GM12865 (cell line): ENCODE measurements at regions not wholly inside any gene's neighbourhood (a gene's known extent, or its start where the extent isn't known, plus 50 kb on each side); places are given as distances from the start of the nearest gene placed in this dataset.

Experiments used
- DNase-seq: peaks from one replicate; pipeline ENCODE4 v3.0.0; 2010; ENCODE audit warnings: low read depth
- H3K4me3 ChIP-seq: 2 replicates; pipeline ENCODE4 v1.5.1; 2011; ENCODE audit warnings: mild to moderate bottlenecking, low read depth, low read length, control low read depth
- CTCF ChIP-seq: IDR thresholded peaks from 2 replicates; pipeline ENCODE4 v1.5.1; 2011; ENCODE audit warnings: low read length, control low read depth, low read depth, inconsistent platforms; ENCODE audit not compliant: insufficient read depth; ENCODE audit errors: missing control alignments

DNA sequence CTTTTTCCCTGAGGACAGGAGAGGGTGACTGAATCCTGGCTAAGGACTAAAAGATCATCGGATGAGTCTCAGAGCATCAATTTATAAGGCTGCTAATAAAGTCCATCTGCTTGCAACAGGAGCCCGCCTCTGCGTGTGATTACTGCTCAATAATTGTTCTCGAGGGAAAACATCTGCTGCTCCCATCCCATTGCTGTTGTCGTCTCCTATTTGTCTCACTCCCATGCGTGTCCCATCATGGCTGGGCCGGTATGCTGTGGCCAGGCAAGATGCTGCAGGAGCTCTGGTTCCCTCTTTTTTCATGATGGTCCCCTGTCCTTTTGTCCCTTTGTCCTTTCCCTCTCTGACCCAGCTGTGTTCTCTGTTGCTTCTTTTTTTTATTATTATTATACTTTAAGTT lies 121.2 kb downstream of the SPATA19 start:
- no peak for DNase-seq
- TF ChIP-seq CTCF: no peak
- H3K4me3 ChIP-seq: no peak overlapping the region

DNA sequence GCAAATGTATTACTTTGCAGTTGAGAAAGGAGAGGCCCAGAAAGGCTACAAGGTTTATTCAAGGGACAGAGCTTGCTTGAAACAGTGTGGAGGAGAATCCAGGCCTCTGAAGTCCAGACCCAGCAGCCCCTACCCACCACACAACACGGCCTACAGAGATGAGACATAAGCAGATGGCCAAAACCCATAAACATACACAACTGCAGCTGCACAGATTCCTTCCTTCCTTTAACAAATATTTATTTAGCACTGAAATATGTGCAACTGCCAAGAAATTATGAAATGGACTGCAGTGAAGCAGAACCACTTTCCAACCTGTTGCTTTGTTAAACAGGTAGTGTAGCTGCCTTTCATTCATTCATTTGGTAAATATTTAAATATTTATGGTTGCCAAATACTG lies 122.3 kb downstream of the SPATA19 start:
- no peak for DNase-seq
- no peak for TF ChIP-seq CTCF
- H3K4me3 ChIP-seq: no peak overlapping the region

- TF ChIP-seq CTCF: no peak
- no peak for DNase-seq
- H3K4me3 ChIP-seq: no peak overlapping the region
These were observed 124.4 kb downstream of the SPATA19 start for GRCh38 chr11:133720951-133721350.

GRCh38 chr11:133719532-133720235 lies 125.6 kb downstream of the SPATA19 start:
- no peak for DNase-seq
- TF ChIP-seq CTCF: no peak
- no peak overlapping the region for H3K4me3 ChIP-seq

- no peak for DNase-seq
- H3K4me3 ChIP-seq: no peak overlapping the region
These were observed 126.5 kb downstream of the SPATA19 start for GRCh38 chr11:133718831-133719230.

GRCh38 chr11:133718238-133718637 lies 127.1 kb downstream of the SPATA19 start:
- no peak overlapping the region for H3K4me3 ChIP-seq
- no peak for TF ChIP-seq CTCF
- DNase-seq: no peak

More at GRCh38 chr11:133718831-133719230, 126.5 kb downstream of the SPATA19 start:
- no peak for TF ChIP-seq CTCF

DNA sequence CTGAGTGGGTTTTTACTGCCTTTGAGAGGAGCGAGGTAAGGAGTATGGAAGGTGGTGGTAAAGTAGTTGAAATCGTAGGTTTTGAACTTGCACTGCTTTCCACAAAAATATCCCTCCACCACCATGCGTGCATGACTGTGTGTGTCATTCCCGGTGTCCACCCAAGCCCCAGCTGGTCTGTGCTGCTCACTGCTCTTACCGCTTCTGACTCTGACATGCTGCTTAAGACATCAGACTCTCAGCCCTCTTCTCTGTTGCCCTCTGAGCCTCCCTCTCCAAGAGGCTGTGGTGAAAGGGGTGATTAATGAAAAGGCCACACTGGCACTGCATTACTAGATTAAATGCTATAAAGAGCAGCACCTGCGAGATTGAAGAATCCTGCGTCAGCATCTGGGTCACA lies 128.7 kb downstream of the SPATA19 start:
- TF ChIP-seq CTCF: no peak
- DNase-seq: no peak
- no peak overlapping the region for H3K4me3 ChIP-seq
